Activated naive CD8-positive, alpha-beta T cell treated with anti-CD3 and anti-CD28 coated beads, Interleukin-2, amount 50 U/mL, for 24 hours (primary cell): ENCODE measurements at regions not wholly inside any gene's neighbourhood (a gene's known extent, or its start where the extent isn't known, plus 50 kb on each side); places are given as distances from the start of the nearest gene placed in this dataset.
"Not testable (repeated sequence)": the region's sequence is repeated elsewhere in the genome, so short reads cannot be mapped to it uniquely, and the experiment has no call there.

Source experiments
- ATAC-seq: fragments of 150-1000 bp; cut with Tn5 transposase; one replicate; pipeline ENCODE4 v1.10.0; 2021
- DNase-seq: peaks from one replicate; pipeline ENCODE4 v3.0.0; 2021
- H3K27ac Mint-ChIP-seq: one replicate; pipeline ENCODE4 v1.8.0; 2021; ENCODE audit warnings: mild to moderate bottlenecking, mixed read lengths
- H3K27me3 Mint-ChIP-seq: one replicate; pipeline ENCODE4 v1.8.0; 2021; ENCODE audit warnings: mixed read lengths
- H3K36me3 Mint-ChIP-seq: one replicate; pipeline ENCODE4 v1.8.0; 2021; ENCODE audit warnings: low read depth, mixed read lengths
- H3K4me1 Mint-ChIP-seq: one replicate; pipeline ENCODE4 v1.8.0; 2021; ENCODE audit warnings: mixed read lengths
- H3K4me3 Mint-ChIP-seq: one replicate; pipeline ENCODE4 v1.8.0; 2021; ENCODE audit warnings: mild to moderate bottlenecking, moderate library complexity, mixed read lengths
- H3K9me3 Mint-ChIP-seq: one replicate; pipeline ENCODE4 v1.8.0; 2021; ENCODE audit warnings: mixed read lengths

- H3K36me3 Mint-ChIP-seq = no peaks in the 10 kb centered on the region
- H3K27ac Mint-ChIP-seq = no peak overlapping the region
- ATAC-seq (no peak), DNase-seq (no peak)
- H3K4me1 Mint-ChIP-seq = no peaks in the 10 kb centered on the region
- H3K9me3 Mint-ChIP-seq = peaks cover 5% of the 10 kb centered on the region
- H3K27me3 Mint-ChIP-seq = no peaks in the 10 kb centered on the region
- no peak overlapping the region for H3K4me3 Mint-ChIP-seq
Measured at GRCh38 chr12:67535176-67535575, 113.4 kb upstream of the DYRK2 start.

DNA sequence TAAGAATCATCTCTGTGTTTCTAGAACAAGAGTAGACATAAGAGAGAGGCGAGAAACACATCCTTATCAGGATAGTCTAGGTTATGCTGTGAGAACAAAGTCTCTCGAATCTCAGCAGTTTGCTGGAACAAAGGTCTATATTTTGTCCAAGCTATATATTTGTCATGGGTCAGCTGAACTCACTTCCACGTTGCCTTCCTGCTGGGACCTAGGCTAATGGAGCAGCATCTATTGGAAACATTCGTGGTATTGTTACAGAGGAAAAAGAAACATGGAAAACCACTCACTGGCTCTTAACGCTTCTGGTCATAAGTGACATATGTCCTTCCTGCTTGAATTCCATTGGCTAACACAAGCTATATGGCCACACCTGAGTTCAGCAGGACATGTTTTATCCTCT lies 112.6 kb upstream of the DYRK2 start:
- Mint-ChIP-seq H3K4me1 (no peaks in the 10 kb centered on the region), H3K4me3 (no peak overlapping the region), H3K27me3 (no peaks in the 10 kb centered on the region), H3K36me3 (no peaks in the 10 kb centered on the region), H3K27ac (no peak overlapping the region), H3K9me3 (no peaks in the 10 kb centered on the region)
- DNase-seq (no peak), ATAC-seq (no peak)

DNA sequence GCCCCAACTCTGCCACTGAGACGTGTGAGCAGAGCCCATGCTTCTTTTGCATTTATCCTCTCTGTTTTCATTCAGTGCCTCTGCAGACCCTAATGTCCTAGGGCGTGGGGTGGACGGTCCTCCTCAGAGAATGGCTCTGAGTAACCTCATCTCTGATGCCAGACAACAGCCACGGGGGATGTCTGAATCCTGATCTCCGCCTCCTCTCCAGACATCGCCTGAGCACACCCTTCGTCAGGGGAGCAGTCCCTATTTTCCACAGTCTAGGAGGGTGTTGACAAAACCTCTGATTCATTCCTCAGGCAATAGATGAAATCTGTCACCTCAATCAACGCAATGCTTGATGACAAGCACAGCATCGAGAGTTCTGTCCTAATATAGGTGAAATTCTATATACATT lies 109.2 kb upstream of the DYRK2 start:
- no peak for DNase-seq
- no peak overlapping the region for H3K27ac Mint-ChIP-seq
- no peak for ATAC-seq
- H3K4me1 Mint-ChIP-seq = peaks cover 11% of the 10 kb centered on the region
- no peaks in the 10 kb centered on the region for H3K36me3 Mint-ChIP-seq
- H3K4me3 Mint-ChIP-seq = no peak overlapping the region
- H3K9me3 Mint-ChIP-seq = no peaks in the 10 kb centered on the region
- no peaks in the 10 kb centered on the region for H3K27me3 Mint-ChIP-seq

- H3K27me3 Mint-ChIP-seq = no peaks in the 10 kb centered on the region
- H3K4me3 Mint-ChIP-seq = no peak overlapping the region
- no peak for ATAC-seq
- no peaks in the 10 kb centered on the region for H3K9me3 Mint-ChIP-seq
- DNase-seq = no peak
- peaks cover 11% of the 10 kb centered on the region for H3K4me1 Mint-ChIP-seq
- H3K36me3 Mint-ChIP-seq = no peaks in the 10 kb centered on the region
- H3K27ac Mint-ChIP-seq = no peak overlapping the region
Measured at GRCh38 chr12:67539946-67540345, 108.6 kb upstream of the DYRK2 start.

- no peak for ATAC-seq
- no peak overlapping the region for H3K27ac Mint-ChIP-seq
- H3K4me3 Mint-ChIP-seq = no peak overlapping the region
- H3K9me3 Mint-ChIP-seq = no peaks in the 10 kb centered on the region
- no peaks in the 10 kb centered on the region for H3K27me3 Mint-ChIP-seq
- no peak for DNase-seq
- no peaks in the 10 kb centered on the region for H3K36me3 Mint-ChIP-seq
- H3K4me1 Mint-ChIP-seq = peaks cover 11% of the 10 kb centered on the region
Measured at GRCh38 chr12:67540920-67541624, 107.5 kb upstream of the DYRK2 start.

- Mint-ChIP-seq H3K27me3 (no peaks in the 10 kb centered on the region), H3K36me3 (no peaks in the 10 kb centered on the region), H3K4me3 (no peak overlapping the region), H3K9me3 (no peaks in the 10 kb centered on the region), H3K27ac (no peak overlapping the region), H3K4me1 (peaks cover 11% of the 10 kb centered on the region)
- ATAC-seq (no peak), DNase-seq (no peak)
Measured at GRCh38 chr12:67541625-67541991, 106.9 kb upstream of the DYRK2 start.

DNA sequence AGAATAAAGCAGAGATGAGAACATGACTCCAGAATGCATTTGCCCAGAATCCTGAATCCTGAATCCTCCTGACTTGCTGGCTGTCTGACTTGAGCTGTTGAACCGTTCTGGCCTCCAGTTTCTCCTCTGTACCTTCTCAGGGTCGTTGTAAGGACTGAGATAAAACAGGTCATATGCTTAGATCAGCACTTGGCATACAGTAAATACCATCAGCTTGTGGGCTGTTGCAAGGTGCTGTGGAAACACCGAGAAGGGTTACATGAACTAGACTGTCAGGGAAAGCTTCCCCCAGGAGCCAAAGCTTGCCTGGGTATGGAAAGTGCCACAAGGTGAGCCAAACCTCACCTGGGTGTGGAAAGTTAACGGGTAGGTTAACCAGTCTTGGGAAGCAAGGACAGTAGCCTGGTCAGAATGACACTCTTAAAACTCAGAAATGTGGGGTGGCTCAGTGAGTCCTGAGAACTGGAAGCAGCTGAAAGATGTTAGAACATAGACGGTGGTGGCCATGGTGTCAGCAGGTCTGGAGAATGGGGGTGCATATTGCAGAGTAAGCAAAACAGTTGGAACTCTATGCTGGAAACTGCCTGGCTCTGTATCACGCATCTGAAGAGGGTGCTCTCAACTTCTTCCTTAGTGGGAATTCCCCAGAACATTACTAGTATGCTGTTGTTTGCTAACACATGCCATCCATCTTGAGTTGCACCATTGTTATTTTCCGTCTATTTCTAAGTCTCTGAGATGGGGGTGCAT lies 105.3 kb upstream of the DYRK2 start:
- Mint-ChIP-seq H3K36me3 (no peaks in the 10 kb centered on the region), H3K4me3 (no peak overlapping the region), H3K9me3 (no peaks in the 10 kb centered on the region), H3K27me3 (no peaks in the 10 kb centered on the region), H3K4me1 (peaks cover 11% of the 10 kb centered on the region), H3K27ac (no peak overlapping the region)
- no peak for DNase-seq
- no peak for ATAC-seq

DNA sequence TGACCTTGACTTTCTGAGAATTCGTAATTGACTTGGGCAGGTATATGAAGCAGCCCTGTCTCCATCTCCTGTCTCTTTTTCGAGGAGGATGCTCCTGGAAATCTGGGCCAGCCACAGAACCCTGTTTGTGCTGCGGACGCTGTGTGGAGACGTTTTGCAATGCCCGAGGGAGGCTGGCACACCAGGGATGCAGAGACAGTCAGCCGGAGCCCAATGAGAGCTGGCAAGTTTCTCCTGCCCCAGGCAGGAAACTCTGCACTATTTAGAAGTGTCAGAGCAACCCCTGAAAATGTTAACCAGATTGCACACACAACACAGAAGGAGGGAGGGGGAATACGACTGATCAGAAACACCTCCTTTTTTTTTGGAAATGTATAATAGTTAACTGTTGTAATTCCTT lies 103.2 kb upstream of the DYRK2 start:
- H3K27ac Mint-ChIP-seq = no peak overlapping the region
- no peak overlapping the region for H3K4me3 Mint-ChIP-seq
- ATAC-seq (no peak), DNase-seq (no peak)
- peaks cover 11% of the 10 kb centered on the region for H3K4me1 Mint-ChIP-seq
- H3K9me3 Mint-ChIP-seq = no peaks in the 10 kb centered on the region
- H3K27me3 Mint-ChIP-seq = no peaks in the 10 kb centered on the region
- H3K36me3 Mint-ChIP-seq = no peaks in the 10 kb centered on the region

DNA sequence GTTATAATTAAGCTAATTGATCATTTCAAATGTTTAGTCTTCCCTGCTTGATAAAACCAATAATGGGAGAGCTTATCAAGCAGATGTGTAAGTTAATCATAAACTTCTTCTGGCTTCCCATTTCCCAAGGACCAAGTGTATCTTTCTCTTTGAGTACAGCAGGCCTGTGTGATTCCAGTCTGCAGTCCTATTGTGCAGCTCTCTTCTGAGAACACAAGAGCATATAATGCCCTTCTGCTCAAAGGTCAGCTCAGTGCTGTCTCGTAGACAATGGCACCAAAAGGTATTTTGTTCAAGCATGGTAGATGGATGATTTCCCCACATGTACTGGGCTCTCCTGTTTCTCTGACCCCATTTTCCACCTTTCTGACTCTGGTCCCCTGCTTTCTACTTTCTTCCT lies 101.8 kb upstream of the DYRK2 start:
- Mint-ChIP-seq H3K27ac (no peak overlapping the region), H3K4me1 (peaks cover 4% of the 10 kb centered on the region), H3K4me3 (no peak overlapping the region), H3K27me3 (no peaks in the 10 kb centered on the region), H3K36me3 (no peaks in the 10 kb centered on the region), H3K9me3 (peaks cover 7% of the 10 kb centered on the region)
- DNase-seq (no peak), ATAC-seq (no peak)

- H3K4me3 Mint-ChIP-seq, H3K36me3 Mint-ChIP-seq, ATAC-seq, H3K27me3 Mint-ChIP-seq, H3K27ac Mint-ChIP-seq: not testable (repeated sequence)
- DNase-seq = peak; percentile 6
- Mint-ChIP-seq H3K4me1 (peaks cover 14% of the 10 kb centered on the region), H3K9me3 (peaks cover 17% of the 10 kb centered on the region)
Measured at GRCh38 chr12:67555075-67555717, 93.3 kb upstream of the DYRK2 start.

GRCh38 chr12:67558775-67559174 lies 89.8 kb upstream of the DYRK2 start:
- Mint-ChIP-seq H3K9me3 (peaks cover 18% of the 10 kb centered on the region), H3K27ac (no peak overlapping the region), H3K36me3 (peaks cover 5% of the 10 kb centered on the region), H3K27me3 (no peaks in the 10 kb centered on the region), H3K4me1 (peaks cover 14% of the 10 kb centered on the region), H3K4me3 (no peak overlapping the region)
- DNase-seq (no peak), ATAC-seq (no peak)

DNA sequence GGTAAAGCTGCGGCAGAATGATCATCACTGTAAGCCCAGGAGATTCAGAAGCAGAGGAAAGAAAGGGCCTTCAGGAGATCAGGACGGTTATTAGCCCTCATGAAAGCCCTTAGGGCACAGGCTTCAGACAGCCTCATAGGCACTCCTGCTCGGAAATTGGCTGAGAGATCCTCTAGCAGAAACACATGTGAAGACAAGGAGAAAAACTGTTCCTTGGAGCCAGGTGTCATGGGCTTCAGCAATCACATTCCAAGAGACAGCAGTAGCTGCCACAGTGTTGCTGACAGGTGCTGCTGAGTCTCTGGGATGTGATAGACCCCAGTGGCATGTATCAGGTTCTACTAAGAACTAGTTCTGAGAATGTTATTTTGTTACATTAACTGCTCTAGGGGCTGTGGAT lies 88.8 kb upstream of the DYRK2 start:
- no peak for ATAC-seq
- Mint-ChIP-seq H3K9me3 (peaks cover 18% of the 10 kb centered on the region), H3K4me3 (no peak overlapping the region), H3K27ac (no peak overlapping the region), H3K36me3 (peaks cover 5% of the 10 kb centered on the region), H3K27me3 (no peaks in the 10 kb centered on the region), H3K4me1 (peaks cover 13% of the 10 kb centered on the region)
- no peak for DNase-seq

- Mint-ChIP-seq H3K36me3 (peaks cover 5% of the 10 kb centered on the region), H3K4me1 (no peaks in the 10 kb centered on the region), H3K9me3 (peaks cover 24% of the 10 kb centered on the region), H3K4me3 (no peak overlapping the region), H3K27me3 (no peaks in the 10 kb centered on the region), H3K27ac (no peak overlapping the region)
- ATAC-seq (no peak), DNase-seq (no peak)
Measured at GRCh38 chr12:67562513-67563287, 85.8 kb upstream of the DYRK2 start.

GRCh38 chr12:67568055-67568454 lies 80.5 kb upstream of the DYRK2 start:
- Mint-ChIP-seq H3K4me1 (no peaks in the 10 kb centered on the region), H3K36me3 (no peaks in the 10 kb centered on the region), H3K27ac (no peak overlapping the region), H3K4me3 (no peak overlapping the region), H3K9me3 (peaks cover 6% of the 10 kb centered on the region), H3K27me3 (no peaks in the 10 kb centered on the region)
- DNase-seq = no peak
- ATAC-seq = no peak
